Neural progenitor cell (in vitro differentiated cells): ENCODE measurements at regions not wholly inside any gene's neighbourhood (a gene's known extent, or its start where the extent isn't known, plus 50 kb on each side); places are given as distances from the start of the nearest gene placed in this dataset.

Experiments used
- EZH2 ChIP-seq: fragments of 200-600 bp; sonication (generic); IDR thresholded peaks from 2 replicates; pipeline ENCODE4 v1.6.1; 2017; ENCODE audit warnings: antibody characterized with exemption, mild to moderate bottlenecking, moderate library complexity
- EZH2phosphoT487 ChIP-seq: fragments of 200-600 bp; sonication (generic); IDR thresholded peaks from 2 replicates; pipeline ENCODE4 v1.6.1; 2017; ENCODE audit warnings: antibody characterized with exemption
- TF ChIP-seq, protein P1 (sequence below): fragments of 200-600 bp; sonication (generic); IDR thresholded peaks from 2 replicates; pipeline ENCODE4 v1.5.1; 2017; ENCODE audit warnings: antibody characterized with exemption, mild to moderate bottlenecking

DNA sequence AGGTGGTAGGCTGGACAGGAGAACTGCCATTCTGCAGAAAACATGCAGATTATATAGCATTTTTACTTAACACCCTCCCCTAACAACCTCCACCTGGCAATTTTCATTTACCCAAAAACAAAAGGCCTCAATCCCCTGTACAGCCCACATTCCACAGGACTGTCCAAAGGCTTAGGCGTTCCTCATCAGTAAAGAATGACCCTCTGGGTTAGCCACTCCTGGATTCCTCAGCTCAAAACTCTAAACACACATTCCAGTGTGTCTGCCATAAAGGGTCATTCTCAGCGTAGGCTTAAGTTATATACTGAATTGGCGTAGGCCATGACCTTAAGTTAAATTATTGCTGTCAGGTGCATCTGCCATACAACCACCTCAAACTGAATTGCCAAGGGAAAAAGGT lies 261.8 kb upstream of the CHAC2 start:
- TF ChIP-seq, protein P1, sequence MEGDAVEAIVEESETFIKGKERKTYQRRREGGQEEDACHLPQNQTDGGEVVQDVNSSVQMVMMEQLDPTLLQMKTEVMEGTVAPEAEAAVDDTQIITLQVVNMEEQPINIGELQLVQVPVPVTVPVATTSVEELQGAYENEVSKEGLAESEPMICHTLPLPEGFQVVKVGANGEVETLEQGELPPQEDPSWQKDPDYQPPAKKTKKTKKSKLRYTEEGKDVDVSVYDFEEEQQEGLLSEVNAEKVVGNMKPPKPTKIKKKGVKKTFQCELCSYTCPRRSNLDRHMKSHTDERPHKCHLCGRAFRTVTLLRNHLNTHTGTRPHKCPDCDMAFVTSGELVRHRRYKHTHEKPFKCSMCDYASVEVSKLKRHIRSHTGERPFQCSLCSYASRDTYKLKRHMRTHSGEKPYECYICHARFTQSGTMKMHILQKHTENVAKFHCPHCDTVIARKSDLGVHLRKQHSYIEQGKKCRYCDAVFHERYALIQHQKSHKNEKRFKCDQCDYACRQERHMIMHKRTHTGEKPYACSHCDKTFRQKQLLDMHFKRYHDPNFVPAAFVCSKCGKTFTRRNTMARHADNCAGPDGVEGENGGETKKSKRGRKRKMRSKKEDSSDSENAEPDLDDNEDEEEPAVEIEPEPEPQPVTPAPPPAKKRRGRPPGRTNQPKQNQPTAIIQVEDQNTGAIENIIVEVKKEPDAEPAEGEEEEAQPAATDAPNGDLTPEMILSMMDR: no peak
- no peak for TF ChIP-seq EZH2
- no peak for TF ChIP-seq EZH2phosphoT487
